GM18873 (cell line): ENCODE measurements at regions not wholly inside any gene's neighbourhood (a gene's known extent, or its start where the extent isn't known, plus 50 kb on each side); places are given as distances from the start of the nearest gene placed in this dataset.

ENCODE experiments used
- ATAC-seq: cut with Tn5 transposase; IDR thresholded peaks from one replicate; pipeline ENCODE4 v1.9.1; 2021; ENCODE audit warnings: mild to moderate bottlenecking, moderate library complexity, moderate number of reproducible peaks; ENCODE audit not compliant: unreplicated experiment, low FRiP score

GRCh38 chr3:181851063-181851462 is 139.3 kb downstream of the SOX2 start:
- ATAC-seq, result no peak

GRCh38 chr3:181855825-181856224 is 144.1 kb downstream of the SOX2 start:
- ATAC-seq, result no peak

- no peak for ATAC-seq
These were observed 147.8 kb downstream of the SOX2 start for GRCh38 chr3:181859518-181859917.

GRCh38 chr3:181860235-181860634 is 148.5 kb downstream of the SOX2 start:
- no peak for ATAC-seq

- ATAC-seq, result no peak
These were observed 150.8 kb downstream of the SOX2 start for GRCh38 chr3:181862502-181862901.

GRCh38 chr3:181868576-181869082 is 156.9 kb downstream of the SOX2 start:
- ATAC-seq, result no peak

- ATAC-seq, result no peak
These were observed 161.2 kb downstream of the SOX2 start for GRCh38 chr3:181872887-181873286.

GRCh38 chr3:181879926-181880325 is 168.2 kb downstream of the SOX2 start:
- no peak for ATAC-seq

- ATAC-seq, result no peak
These were observed 168.6 kb downstream of the SOX2 start for GRCh38 chr3:181880331-181880730.

- no peak for ATAC-seq
These were observed 170.0 kb downstream of the SOX2 start for GRCh38 chr3:181881749-181882148.

- ATAC-seq, result no peak
These were observed 174.3 kb downstream of the SOX2 start for GRCh38 chr3:181885868-181886630.

GRCh38 chr3:181886676-181887075 is 175.0 kb downstream of the SOX2 start:
- no peak for ATAC-seq

- ATAC-seq, result no peak
These were observed 176.0 kb downstream of the SOX2 start for GRCh38 chr3:181887685-181888084.

GRCh38 chr3:181888234-181888633 is 176.5 kb downstream of the SOX2 start:
- ATAC-seq, result no peak

GRCh38 chr3:181892848-181893247 is 181.1 kb downstream of the SOX2 start:
- no peak for ATAC-seq

GRCh38 chr3:181896605-181897004 is 184.9 kb downstream of the SOX2 start:
- ATAC-seq, result no peak

- peak; percentile 58 for ATAC-seq
These were observed 188.0 kb downstream of the SOX2 start for GRCh38 chr3:181899702-181900101.

- no peak for ATAC-seq
These were observed 189.9 kb downstream of the SOX2 start for GRCh38 chr3:181901626-181902025.

GRCh38 chr3:181906338-181906737 is 194.6 kb downstream of the SOX2 start:
- ATAC-seq, result no peak

- no peak for ATAC-seq
These were observed 197.5 kb downstream of the SOX2 start for GRCh38 chr3:181909241-181909640.

GRCh38 chr3:181912384-181912783 is 200.7 kb downstream of the SOX2 start:
- peak; percentile 49 for ATAC-seq

GRCh38 chr3:181913254-181913653 is 201.5 kb downstream of the SOX2 start:
- no peak for ATAC-seq
